WI38 (cell line): ENCODE measurements at regions not wholly inside any gene's neighbourhood (a gene's known extent, or its start where the extent isn't known, plus 50 kb on each side); places are given as distances from the start of the nearest gene placed in this dataset.

Experiments used
- H3K4me3 ChIP-seq: 2 replicates; pipeline ENCODE4 v1.5.1; 2011; ENCODE audit warnings: low read depth, mild to moderate bottlenecking, control low read depth, low read length
- TF ChIP-seq, protein P1 (sequence below): IDR thresholded peaks from 2 replicates; pipeline ENCODE4 v1.5.1; 2012; ENCODE audit warnings: low read depth, mild to moderate bottlenecking, control low read depth, low read length

DNA sequence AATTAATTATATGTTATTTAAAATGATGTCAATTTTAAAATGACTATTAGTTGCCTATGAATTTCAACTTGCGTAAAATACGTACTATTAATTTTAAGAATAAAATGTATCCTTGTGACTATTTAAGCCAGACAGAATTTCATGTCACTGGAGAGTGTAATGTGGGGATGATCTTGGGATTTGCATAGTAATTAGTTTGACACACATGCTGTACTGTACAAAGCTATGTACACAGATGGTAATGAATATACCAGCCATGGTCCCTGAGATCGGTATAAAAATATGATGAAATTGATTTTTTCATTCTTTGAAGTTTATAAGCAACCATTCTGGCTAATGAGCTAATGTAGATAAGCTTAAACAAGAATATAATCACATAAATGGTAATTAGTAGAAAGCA is 134.4 kb upstream of the ROBO1 start:
- H3K4me3 ChIP-seq = no peak overlapping the region
- TF ChIP-seq, protein P1, sequence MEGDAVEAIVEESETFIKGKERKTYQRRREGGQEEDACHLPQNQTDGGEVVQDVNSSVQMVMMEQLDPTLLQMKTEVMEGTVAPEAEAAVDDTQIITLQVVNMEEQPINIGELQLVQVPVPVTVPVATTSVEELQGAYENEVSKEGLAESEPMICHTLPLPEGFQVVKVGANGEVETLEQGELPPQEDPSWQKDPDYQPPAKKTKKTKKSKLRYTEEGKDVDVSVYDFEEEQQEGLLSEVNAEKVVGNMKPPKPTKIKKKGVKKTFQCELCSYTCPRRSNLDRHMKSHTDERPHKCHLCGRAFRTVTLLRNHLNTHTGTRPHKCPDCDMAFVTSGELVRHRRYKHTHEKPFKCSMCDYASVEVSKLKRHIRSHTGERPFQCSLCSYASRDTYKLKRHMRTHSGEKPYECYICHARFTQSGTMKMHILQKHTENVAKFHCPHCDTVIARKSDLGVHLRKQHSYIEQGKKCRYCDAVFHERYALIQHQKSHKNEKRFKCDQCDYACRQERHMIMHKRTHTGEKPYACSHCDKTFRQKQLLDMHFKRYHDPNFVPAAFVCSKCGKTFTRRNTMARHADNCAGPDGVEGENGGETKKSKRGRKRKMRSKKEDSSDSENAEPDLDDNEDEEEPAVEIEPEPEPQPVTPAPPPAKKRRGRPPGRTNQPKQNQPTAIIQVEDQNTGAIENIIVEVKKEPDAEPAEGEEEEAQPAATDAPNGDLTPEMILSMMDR = no peak

DNA sequence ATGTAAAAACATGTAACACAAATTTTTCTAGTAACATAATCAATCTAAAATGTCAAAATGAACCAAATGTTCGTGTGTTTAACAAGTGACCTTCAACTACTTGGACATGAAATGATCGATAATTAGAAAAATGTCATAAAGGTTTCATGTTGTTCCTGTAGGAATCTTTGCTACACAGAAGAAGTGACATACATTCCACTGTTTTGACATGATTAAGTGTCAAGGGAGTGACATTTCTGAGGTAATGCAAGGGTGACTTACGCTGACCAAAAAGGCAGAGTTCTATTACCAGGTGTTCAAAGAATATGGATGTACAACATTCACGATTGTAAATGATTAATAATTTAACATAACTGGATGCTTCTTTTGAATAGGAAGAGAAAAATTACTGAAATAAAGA is 131.1 kb upstream of the ROBO1 start:
- H3K4me3 ChIP-seq = no peak overlapping the region
- TF ChIP-seq, protein P1 = no peak

DNA sequence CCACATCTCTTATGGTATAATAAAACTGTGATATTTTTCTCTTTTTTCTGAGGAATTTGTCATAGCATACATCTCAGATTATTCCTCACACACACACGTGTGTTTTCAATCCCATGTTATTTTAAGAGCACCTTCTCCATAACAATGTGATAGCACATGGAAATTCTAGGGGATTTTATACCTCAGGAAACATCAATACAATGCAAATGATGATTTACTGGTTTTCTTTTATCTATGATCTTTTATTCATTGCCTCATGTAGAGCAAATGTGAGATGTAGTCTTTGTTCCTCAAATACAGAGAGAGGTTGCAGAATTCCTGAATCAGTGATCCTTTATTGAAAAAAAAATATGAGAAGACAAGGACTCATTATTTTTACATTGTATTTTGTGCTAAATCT is 128.3 kb upstream of the ROBO1 start:
- TF ChIP-seq, protein P1 = no peak
- H3K4me3 ChIP-seq = no peak overlapping the region

DNA sequence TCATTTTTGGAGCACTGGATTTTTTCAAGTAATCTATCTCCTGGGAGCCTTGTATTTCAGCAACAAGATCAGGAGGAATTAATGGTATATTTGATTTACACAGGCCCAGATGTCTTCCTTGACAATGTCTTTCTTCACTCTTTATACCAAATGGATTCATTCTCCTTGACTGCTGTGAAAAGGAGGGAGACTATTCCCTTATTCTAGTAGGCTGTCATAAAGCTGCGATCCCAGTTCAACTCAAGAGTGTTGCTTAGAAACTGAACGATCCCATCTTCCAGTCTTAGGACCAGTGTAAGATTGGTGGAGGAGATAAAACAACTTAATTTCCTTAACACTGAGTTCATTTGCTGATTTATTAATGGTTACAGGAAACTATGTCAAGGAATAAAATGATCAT is 119.4 kb upstream of the ROBO1 start:
- TF ChIP-seq, protein P1 = no peak
- H3K4me3 ChIP-seq = no peak overlapping the region

DNA sequence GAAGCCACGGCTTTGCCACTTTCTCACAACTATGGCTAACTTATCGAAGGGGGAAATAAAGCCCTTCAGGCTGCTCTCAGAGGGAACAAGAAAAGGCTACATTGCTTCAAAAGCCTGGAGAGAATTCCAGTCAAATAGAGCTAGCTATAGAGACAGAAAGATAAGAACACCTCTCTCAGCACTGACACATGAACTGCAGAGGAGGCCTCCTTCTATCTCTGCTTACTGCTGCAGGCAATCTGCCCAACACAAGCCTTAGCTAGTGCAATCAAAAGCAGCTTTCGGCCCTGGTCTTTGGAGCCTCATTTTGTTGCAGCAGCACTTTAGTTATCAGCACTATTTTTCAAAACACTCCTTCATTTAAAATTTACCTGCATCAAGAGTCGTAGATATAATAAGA is 118.4 kb upstream of the ROBO1 start:
- H3K4me3 ChIP-seq = no peak overlapping the region
- TF ChIP-seq, protein P1 = no peak

DNA sequence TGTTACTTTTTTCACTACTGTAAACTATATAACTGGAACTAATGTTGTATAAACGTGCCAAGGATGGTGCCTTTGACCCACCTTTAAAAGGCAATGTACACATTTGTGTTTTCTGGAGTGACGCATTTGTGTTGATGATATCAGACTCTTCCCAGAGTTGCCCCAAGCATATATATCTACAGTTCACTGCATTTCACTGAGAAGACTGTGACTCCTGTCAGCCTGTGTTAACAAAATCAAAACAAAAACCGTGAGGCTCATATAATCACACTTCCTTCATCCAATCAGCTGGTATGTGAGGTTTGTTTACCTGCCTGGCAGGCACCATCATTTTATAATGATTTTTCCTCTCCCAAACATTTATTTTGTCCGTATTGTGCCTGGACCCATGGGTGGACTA is 117.6 kb upstream of the ROBO1 start:
- no peak overlapping the region for H3K4me3 ChIP-seq
- TF ChIP-seq, protein P1 = no peak

DNA sequence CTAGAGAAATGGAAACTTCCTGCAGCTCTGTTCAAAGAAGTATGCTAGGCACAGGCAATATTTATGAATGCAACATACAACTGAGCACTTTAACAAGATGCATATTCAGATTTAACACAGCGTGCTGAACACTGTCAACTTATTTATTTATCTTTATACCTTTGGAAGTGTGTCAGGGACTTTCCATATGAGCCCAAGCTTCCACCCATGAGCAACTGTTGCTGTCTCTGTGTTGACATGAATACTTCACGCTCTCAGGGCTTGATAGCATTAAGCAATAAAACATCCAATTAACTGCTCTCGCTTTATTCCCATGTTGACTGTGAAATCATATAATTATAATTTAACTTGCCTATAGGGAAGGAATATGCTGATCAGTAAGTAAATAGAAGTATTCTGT is 116.6 kb upstream of the ROBO1 start:
- no peak overlapping the region for H3K4me3 ChIP-seq
- TF ChIP-seq, protein P1 = no peak
